ENCODE measurements at regions not wholly inside any gene's neighbourhood (a gene's known extent, or its start where the extent isn't known, plus 50 kb on each side); places are given as distances from the start of the nearest gene placed in this dataset.
A peak's percentile ranks its signal among the peaks of the same experiment; 100 is the strongest.
"Not testable (repeated sequence)": the region's sequence is repeated elsewhere in the genome, so short reads cannot be mapped to it uniquely, and the experiment has no call there.

DNA sequence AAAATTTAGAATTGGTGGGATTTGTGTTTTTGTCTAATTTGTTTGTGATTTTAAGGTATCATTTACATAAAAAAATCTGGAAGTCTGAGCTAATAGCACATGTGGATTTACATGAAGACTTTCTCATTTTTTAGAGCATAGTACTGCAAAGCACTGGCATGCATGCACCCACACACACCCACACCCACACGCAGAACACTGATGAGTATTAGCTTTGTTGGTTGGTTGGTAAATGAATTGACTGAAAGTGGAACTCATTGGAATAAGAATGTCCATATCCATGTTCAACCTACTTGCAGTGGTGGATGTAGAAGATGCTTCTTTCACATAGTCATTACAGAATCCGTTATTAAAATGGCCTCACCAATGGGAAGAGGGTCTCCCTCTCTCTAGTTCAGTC lies 475.8 kb downstream of the PLCL1 start:
- DNase-seq = no peak

DNA sequence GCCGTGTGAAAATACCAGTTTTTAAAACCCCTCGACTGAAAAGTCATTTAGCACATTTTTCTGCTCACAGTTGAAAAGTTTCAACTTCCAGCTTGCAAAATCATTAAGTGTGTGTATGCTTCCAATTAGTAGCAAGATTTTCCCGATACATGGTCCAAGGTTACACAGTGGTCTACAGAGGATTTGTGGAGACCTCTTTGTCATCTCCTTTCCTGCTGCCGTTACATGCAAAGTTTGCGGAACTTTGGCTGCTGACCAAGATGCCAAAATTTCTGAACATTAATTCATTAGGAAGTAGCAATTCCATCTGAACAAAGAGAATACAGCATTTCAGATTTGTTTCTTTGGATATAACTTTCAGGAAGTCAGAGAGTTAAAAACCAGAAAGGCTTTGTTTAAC lies 474.6 kb downstream of the PLCL1 start:
- no peak for DNase-seq

DNA sequence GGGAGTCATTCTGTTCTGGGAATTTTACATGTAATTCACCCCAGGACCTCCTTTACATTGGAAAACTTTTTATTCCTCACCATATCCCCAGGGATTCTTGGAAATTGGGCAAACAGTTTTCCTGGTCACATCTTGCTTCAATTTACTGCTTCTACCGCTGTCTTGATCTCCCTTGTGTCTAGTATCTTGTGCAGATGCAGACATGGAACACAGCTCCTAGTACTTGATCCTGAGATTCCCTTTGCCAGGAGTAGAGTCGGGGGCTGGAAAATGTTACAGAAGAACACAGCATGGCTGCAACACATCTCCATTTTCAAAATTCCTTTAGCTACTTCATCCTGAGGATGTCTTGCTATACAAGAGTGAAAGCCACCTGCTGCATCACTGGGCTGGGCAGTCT lies 472.8 kb downstream of the PLCL1 start:
- DNase-seq = no peak

DNA sequence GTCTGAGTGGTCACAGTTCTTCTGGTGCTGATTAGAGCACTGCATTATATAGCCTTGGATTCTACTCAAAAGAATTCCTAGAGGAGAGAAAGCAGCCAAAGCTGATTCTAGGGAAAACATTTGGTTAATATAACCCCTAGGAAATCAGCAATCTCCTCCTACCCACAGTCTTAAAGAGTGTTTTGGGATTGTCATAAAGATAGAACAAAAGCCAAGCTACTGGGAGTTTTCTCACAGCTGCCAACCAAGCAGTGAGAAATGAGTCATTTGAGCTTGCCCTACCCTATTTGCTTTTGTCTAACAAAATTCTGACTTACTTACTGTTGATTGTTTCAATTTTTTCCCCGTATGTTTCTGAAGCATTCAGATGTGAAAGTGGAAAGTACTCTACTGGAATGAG lies 469.3 kb downstream of the PLCL1 start:
- DNase-seq = no peak

DNA sequence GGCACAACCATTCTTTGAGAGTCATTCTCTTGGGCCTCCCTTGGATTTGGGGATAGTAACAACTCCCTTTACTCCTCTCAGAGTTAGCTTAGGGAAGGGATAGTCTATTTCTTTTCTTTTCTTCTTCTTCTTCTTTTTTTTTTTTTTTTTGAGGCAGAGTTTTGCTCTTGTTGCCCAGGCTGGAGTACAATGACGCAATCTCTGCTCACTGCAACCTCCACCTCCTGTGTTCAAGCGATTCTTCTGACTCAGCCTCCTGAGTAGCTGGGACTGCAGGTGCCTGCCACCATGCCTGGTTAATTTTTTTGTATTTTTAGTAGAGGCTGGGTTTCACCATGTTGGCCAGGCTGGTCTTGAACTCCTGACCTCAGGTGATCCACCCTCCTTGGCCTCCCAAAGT lies 465.8 kb downstream of the PLCL1 start:
- DNase-seq = not testable (repeated sequence)

DNA sequence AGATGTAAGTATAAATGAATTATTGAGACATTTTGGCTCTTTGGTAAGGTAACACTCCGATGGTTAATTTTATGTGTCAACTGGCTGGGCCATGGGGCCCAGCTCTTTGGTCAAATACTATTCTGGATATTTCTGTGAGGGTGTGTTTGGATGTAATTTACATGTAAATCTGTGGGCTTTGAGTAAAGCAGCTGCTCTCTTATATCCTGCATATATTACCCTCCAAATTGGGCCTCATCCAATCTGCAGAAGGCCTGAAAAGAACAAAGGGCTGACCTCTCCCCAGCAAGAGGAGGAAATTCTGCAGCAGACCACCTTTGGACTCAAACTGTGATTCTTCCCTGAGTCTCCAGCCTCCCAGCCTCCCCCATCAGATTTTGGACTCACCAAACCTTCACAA lies 464.1 kb downstream of the PLCL1 start:
- DNase-seq = no peak

DNA sequence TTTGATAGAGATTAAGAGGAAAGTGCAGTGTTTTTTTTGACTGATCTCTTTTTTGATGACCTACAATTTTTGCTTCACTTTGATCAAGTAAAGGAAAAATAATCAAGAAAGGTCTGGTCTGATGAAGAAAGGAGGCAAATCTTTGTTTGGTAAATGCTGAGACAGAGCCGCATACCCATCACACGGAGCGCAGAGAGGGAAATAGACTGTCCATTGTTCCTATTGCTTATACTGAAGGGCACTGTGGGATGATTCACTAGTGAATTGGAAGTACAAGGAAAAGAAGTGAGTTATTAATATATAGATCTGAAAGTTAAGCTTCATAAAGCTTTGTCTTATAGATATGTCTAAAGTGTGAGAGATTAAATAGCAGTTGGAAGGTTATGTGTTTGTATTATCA lies 455.1 kb downstream of the PLCL1 start:
- DNase-seq = no peak

DNA sequence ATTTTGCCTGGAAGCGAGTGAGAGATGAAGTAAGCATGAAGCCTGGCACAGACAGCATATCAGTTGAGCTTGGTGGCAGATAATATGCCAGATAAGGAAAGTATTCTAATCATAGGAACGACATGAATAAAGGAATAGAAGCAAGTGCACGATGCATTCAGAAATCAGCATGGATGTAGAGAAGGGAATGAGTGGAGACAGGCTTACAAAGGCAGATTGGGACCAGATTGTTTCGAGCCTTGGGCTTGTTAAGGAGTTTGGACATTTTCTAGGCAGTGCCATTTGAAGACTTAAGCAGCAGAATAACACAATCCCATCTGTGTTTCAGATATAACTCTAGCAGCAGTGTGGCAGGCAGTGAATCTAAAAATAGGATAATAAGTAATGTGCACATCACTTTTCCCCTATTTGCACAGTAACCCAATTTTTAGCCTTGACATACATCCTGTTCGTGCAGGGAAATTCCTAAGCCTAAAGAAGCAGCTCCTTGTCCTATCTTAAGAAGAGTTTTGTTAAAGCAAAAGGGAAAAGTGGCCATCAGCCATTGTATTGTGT lies 450.2 kb downstream of the PLCL1 start:
- DNase-seq = no peak

DNA sequence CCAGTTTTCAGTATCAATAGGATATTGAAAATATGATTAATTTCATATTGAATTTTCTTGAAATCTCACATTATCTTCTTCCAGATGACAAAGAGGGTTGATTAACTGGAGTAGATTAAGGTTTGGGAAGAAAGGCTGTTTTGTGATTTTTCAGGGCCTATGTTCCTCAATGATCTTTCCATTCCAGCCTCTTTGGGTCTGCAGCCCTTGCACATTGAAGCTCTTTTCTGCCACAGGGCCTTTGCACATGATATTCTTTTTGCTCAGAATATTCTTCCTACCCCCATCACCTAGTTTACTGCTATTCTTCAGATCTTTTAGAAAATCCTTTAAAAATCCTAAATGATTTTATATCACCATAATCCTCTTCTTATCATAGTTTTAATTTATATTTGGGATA lies 449.6 kb downstream of the PLCL1 start:
- no peak for DNase-seq

DNA sequence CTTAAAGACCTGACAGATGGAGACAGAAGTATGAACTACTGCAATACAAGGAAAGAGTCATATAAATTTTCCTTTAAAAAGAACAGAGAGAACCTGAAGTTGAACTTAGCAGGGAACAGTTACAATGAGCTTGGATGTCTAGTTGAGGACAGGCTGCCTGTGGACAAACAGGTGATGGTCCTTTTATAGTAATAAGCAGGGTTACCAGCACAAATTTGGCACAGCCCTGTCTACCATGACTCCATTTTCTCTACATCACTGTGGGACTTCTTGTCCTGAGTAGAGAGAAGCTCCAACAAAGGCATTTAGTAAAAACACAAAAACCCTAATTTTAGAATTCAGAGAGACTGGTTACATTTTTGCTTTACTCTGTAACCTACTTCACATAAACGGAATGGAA lies 448.1 kb downstream of the PLCL1 start:
- no peak for DNase-seq

DNA sequence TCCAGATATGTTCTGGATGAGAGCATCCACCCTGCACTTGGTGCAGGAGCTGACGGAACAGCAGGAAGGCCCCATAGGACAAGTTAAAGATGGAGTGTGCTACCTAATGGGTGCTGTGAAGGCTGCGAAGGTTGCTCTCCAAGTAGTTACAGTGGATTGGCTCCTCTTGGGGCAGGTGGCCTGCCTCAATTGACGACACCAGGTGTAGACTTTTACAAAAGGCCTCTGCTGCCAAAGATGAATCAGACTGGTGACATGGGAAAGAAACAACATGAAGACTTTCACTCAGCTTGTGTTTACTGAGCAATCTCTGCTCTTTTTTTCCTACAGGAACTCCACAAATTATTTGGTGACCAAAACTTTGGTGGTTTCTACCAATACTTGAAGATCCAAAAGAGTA lies 437.7 kb downstream of the PLCL1 start:
- no peak for DNase-seq

DNA sequence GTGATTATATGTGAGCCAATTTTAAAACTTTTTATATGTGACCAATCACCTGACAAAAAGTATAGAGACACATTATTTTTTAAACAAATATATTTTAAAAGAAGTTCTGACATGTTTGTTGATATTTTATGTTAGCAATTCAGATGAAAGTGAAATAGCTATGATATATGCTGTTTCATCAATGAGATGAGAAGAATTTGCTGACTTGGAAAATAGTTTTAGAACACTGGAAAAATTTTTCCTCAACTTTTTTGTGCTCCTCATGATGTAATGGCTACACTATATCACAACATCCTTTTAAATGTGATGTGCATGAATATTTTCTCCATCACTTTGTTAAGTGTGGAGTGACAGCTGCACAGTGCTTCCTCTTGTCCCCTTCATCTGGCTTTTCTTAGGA lies 434.0 kb downstream of the PLCL1 start:
- no peak for DNase-seq

DNA sequence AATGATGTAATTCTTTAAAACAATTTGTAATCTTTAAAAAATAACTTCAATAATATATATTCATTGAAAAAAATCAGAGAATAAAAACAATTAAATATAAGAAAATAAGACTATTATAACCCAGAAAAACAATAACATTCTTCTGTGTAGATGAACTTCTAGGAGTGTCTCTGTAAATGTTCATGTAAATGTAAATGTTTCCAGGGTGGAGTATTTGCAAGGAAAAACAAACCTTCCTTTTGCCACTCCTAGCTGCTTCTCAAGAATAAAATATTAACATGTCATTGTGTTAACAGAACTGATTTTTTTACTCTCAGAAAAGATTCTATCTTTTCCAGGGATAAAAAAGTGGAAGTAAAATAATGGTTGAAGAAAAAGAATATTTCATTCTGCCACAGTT lies 431.9 kb downstream of the PLCL1 start:
- DNase-seq = no peak

DNA sequence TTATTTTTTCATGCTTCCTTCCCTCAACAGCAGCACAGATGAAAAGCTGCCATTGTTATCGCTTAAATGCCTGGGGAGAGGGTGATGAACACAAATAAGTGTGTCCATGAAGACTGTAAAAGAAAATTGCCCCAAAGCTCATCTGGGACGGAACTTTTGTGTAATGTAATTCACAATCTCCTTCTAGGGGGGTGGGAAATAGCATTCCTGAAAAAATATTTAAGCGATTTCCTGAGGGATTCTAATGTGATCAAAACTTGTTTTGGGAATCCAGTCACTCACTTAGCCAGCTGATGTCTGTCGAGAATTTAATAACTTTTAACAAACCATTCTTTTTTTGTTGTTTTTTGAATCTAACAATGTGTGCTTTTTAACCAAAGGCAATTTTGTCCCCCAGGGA lies 427.9 kb downstream of the PLCL1 start:
- no peak for DNase-seq

DNA sequence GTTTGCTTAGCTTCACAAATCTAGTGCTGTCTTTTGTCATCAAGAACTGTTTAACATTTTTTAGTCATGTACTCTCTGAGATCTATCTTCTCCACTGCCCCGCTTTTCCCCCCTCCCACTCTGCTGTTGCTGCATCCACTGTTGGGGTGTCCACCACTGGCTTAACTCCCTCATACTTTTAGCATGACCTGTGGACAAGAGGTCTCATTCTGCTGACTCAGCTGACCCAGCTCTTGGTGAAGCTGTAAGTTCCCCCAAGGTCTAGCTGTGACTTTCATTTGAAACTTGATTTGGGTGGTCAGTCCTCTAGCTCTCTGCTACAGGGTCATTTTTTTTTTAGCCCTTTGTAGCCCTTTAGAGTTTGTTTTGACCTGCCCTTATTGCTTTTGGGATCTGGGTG lies 427.2 kb downstream of the PLCL1 start:
- no peak for DNase-seq

DNA sequence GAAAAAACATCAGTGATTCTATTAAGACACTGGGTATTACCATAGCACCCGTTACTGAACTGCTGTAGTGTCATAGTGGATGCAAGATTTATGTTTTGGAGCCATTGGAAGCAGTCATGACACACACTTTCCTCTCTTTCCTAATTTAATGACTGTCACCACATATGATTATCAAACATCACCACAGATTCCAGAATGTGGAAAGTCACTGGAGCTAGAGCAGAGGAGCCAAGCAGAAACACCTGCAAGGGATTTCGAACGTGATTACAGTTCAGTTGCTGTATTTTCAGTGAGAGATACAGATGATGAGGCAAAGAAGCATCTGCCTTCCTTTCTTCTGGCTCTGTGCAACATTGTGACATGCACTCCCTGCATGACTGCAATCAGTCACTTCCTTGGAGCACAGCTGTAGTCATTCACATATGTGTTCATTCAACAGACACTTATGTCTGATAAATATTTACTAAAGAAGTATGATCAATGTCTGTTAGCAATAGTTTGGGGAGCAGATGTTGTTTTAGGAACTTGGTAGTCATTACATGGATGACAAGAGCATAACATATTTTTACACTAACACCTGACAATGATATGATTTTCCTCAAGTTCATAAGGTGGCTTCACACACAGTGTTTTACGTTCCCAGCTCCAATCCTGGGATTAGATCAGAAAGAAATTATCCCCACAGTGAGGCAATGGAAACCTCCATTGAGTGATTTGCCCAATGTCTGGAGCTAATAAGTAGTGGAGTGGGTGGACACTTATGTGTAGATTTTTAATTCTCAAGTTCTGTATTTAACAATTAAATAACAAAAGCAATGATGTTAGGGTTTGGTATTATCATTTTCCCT lies 416.6 kb downstream of the PLCL1 start:
- no peak for DNase-seq

DNA sequence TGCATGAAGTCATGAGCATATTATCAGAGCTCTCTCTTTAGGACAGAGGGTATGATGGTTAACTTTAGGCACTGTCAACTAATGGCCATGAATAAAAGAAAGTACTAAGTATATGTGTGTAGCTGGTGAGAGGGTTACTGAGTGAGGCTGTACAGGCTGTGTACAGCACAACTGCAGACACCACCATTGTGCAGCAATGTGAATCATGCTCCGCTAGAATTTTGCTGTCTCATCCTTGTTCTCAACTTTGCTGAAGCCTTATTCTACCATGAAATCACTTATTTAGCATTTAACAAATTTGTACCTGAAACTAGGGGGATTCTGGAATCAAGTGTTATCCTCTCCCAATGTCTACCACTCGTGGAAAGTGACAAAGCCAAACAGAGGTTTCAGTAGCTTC lies 414.9 kb downstream of the PLCL1 start:
- no peak for DNase-seq

DNA sequence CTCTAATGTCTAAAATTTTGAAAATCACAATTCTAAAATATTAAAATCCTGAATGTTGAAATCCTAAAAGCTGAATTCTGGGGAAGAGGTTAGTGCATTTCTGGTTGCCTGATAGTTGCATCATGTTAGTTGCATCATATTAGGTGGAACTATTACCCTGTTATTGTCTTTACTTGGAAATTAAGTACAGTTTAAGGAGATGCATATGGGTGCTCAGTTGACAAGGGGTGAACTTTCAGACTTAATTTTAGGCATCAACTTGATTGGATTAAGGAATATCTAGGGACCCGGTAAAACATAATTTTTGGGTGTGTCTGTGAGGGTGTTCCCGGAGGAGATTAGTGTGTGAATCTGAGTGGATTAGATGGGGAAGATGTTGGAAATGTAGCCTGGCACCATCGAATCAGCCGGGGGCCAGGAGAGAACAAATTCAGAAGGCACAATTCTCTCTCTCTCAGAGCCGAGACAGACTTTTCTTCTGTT lies 409.8 kb downstream of the PLCL1 start:
- DNase-seq = peak in 1 of 2 donors; percentile 32

DNA sequence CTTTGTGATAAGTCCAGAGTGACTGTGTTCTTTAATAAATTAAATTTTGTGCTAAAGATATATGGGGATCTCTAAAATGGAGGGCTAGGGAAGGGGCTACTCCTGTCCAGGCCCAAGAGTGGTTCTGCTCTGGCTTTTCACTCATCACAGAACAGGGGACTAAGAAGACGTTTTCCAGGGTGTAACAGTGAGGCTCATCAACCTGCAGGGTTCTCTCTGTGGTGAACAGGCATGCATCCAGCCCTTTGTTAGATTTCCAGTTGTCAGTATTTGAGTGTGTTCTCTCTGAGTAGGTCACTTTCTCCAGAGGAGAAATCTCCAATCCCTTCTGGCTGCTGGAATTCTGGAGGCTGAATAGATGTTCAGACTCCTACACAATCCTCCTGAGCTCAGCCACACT lies 408.9 kb downstream of the PLCL1 start:
- no peak for DNase-seq

DNA sequence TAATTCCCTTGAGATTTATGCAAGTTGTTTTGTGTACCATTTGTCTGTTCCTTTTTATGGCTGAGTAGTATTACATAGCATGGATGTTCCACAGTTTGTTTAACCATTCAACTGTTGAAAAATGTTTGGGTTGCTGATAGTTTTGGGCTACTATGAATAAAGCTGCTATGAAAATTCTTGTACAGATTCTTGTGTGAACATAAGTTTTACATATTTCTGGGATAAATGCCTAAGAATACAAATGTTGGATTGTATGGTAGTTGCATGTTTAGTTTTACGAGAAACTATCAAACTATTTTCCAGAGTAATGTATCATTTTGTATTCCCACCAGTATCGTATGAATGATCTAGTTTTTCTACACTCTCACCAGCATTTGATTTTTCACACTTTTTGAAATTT lies 407.3 kb downstream of the PLCL1 start:
- DNase-seq = no peak

DNA sequence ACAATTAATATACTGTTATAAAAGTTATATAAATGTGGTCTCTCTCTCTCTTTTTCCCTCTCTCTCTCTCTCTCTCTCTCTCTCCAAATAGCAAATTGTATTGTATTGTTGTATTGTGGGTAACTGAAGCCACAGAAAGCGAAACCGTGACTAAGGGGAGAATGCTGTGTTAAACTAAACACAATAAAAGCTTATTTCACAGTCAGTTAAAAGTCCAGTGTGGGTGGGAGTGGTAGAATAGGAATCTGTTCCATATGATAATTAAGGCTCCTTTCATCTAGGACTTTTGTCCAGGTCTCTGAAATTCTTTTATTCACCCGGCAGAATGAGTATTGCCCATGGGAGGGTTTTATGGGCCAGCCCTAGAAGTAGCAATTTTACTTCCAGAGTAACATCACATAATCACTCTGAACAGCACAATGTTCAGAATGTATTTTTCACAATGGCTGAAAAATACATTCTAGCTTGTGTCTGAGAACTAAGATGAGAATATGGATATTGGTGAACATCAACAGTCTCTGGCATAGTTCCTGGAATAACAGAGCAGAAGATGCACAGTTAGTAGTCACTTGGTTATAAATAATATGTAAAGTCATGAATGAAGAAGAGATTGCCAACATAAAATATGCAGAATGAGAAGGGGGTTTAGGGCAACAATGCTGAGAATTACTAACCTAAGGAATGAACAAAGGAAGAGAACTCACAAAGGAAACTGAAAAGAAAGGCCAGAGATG lies 399.1 kb downstream of the PLCL1 start:
- DNase-seq = no peak
